HG02884 (cell line): ENCODE measurements at regions not wholly inside any gene's neighbourhood (a gene's known extent, or its start where the extent isn't known, plus 50 kb on each side); places are given as distances from the start of the nearest gene placed in this dataset.

Experiments
- ATAC-seq: cut with Tn5 transposase; IDR thresholded peaks from one replicate; pipeline ENCODE4 v1.9.1; 2021; ENCODE audit warnings: mild to moderate bottlenecking, moderate library complexity; ENCODE audit not compliant: unreplicated experiment

- no peak for ATAC-seq
Observed at GRCh38 chr20:57047281-57048026, 219.0 kb downstream of the BMP7 start.

DNA sequence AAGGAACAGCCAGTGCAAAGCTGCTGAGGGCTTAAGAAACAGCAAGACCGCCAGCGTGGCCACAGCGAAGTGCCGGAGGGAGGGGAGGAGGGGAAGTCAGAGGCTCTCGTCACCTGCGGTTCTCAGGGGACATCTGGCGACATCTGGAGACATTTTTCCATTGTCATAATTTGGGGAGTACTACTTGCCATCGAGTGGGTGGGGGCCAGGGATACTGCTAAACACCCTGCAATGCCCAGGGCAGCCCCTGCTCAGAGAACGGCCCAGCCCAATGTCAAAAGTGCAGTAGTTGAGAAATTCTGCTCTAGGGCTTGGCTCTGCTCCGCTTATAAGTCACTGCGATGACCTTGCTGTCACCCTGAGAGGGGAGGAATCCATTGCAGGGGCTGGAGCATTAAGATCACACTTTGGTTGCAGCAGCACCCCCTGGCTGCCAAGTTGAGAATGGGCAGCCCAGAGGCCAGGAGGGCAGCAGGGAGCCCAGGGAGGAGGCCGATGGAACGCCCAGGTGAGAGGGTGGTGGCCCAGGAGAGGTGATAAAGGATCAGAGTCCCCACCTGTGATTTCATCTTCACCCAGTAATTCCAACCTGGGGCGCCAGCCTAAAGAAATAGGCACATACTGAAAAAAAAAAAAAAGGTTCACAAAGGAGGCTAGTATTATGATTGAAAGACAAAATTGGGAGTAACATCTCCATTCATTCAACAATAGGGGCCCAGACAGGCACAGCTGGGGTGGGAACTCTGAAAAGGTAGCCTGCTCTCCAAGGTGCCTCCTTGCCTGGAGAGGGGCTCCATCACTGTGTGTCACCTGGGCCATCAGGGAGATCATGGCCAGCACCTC lies 218.2 kb downstream of the BMP7 start:
- ATAC-seq = no peak

GRCh38 chr20:57049296-57049695 lies 217.1 kb downstream of the BMP7 start:
- ATAC-seq = no peak

- ATAC-seq = no peak
Observed at GRCh38 chr20:57051096-57051495, 215.3 kb downstream of the BMP7 start.

DNA sequence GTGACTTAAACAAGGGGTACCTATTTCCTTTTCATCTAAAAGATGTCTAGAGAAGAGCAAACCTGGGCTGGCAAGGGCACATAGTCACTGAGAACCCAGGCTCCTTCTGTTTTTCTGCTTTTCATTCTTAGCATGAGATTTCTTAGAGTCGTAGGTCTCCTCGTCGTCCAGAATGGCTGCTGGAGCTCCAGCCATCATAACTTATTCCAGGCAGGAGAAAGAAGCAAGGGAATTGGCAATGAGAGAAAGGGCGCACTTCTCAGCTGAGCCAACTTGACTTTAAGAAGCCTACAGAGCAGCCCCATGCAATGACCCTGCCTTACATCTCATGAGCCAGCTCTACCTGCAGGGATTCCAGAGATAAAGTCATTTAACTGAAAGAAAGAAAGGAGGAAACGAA lies 213.4 kb downstream of the BMP7 start:
- ATAC-seq = no peak

DNA sequence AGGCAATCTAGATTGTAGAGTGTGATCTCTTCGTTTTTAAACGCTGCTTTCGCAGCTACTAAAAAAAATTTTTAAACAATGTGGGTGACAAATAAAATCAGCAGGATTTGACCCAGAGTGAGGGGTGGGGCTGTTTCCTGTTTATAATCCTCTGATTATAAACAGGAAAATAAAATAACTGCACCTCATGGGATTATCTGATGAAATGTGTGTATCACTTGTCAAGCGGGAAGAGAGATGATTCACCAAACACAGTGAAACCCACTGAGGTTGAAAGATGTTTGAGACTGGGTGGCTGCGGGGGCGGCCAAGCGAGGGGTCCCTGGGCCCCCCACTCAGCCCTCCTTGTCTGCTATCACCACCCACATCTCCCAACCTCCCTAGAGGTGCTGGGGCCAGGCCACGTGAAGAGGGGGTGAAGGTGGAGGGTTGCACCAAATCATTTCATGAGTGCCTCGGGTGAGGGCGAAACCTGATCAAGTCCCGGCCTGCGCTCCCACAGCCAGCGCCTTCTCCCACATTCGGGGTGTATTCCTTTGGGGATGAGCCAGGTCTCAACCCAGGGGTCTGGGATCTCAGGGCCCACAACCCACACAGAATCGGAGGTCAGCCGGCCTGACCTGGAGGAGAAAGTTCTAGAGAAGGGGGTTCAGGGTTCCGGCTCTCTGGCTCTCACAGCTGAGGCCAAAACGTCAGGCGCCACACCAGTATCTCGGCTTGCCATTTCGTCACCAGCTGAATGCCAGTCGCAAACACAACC lies 212.5 kb downstream of the BMP7 start:
- no peak for ATAC-seq

DNA sequence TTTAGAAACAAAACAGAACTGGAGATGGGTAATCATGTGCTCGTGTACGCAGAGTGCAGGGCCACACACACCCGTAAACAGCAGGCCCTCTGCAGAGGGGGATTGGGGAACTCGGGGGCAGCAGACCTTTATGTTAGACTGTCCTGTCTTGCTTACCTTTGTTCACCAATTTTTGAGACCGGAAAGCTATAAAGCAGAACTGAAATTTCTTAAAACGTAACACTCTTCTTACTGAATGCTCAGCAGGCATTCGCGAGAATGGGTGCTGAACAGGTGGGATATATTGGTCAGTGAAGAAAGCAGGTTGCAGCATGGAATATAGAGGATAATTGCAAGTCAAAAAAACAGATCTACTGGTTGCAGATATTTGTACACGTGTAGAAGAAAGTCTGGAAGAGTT lies 211.1 kb downstream of the BMP7 start:
- no peak for ATAC-seq

DNA sequence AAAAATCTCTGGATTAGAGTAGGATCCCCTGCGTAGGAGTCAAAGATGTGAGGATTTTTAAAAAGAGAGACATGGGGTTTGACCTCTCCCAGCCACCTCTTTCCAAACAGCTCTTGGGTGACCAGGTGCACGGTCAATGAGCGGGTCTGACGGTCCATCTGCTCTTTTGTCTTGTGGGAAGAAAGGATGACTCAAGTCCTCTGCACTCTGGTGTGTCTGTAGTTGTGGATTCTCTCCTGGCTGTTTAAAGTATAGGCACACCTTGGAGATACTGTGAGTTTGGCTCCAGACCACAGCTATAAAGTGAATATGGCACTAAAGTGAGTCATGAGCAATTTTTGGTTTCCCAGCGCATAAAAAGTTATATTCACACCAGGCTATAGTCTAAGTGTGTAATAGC lies 209.8 kb downstream of the BMP7 start:
- no peak for ATAC-seq

DNA sequence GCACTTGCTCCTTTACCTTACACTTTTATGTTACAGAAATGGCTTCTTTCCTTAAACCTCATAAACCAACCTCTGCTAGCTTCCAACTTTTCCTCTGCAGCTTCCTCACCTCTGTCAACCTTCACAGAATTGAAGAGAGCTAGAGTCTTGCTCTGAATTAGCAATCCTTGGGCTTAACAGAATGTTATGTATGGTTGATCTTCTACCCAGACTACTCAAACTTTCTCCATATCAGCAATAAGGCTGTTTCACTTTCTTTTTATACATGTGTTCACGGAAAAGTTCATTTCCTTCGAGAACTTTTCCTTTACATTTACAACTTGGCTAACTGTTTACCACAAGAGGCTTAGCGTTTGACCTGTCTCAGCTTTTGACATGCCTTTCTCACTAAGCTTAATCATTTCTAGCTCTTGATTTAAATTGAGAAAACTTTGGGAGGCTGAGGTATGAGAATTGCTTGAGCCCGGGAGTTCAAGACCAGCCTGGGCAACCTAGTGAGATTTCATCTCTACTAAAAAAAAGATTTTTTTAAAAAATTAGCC lies 207.3 kb downstream of the BMP7 start:
- ATAC-seq = no peak

DNA sequence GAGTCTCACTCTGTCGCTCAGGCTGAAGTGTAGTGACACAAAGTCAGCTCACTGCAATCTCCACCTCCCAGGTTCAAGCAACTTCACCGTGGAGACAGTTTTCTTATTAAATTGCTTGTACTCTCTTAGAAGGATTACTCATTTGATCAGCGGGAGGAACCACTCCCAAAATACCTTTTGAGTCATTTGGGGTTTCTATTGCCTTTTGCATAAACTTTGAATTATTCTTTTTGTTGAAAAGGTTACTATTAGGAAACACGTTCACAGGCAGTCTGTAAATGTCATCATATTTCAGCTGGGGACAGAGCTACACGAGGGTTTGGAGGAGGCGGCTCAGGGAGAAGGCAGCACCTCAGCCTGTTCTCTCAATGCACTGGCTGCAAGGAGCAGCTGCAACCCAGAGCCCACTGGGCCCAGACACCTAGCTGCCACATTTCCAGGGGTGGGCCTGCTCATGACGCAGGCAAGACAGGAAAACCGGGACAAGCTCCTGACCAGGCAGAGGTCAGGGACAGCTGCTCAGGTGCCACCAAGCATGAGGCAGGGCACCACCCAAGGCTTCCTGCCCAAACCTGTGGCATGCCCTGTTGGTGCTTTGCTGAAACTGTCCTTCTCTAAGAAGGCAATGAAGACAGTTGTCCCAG lies 205.9 kb downstream of the BMP7 start:
- no peak for ATAC-seq

DNA sequence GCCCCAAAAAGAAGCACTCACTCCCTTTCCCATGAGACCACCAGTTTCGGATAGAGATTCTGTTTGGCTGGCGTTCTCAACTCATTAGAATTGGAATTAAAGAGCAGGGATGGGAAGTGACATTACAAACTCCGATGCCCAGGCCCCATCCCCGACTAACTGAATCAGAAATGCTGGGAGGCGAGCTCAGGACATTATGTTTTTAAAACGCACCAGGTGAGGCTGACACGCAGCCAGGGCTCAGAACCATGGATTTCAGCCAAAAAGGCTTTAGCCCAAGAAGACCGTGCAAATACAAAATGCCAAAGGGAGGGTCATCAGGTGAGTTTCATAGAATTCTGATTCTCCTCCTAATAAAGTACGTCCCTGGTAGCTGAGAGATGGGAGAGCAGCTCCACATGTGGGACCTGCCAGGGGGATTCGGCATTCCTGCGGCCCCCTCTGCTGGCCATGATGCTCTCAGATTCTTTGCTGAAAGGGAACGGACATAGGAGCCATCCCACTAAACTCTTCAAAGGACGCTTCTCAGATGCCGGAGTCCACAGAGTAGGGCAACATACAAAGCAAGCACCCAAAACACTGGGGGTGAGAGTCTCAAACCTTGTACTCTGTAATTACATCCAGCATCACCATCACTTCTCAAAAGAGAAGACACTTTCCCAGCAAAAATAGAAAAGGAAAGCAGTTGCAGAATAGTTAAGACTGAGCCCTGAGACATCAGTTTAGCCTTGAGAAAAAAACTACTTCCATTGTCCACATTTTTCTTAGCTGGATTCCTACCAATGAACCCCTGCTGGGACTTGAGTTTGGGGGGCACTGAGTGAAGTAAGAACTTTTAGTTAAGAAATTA lies 205.2 kb downstream of the BMP7 start:
- ATAC-seq = no peak

DNA sequence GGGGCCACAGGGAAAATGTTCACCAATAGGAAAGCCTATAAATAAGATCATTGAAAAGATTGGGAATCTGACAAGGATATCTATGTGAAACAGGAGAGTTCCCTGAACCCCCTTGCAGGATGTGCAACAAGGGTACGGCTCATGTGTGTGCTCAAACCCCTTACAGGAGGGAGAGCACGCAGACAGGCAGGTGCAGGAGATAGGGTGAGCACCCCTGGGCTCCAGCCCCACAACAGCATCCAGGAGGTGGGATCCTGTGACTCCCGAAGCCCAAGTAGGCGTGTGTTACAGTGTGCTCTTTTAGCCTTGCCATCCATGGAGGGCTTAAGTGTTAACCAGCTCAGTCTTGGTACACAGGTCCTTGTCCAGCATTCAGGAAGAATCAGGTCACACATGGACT lies 204.2 kb downstream of the BMP7 start:
- no peak for ATAC-seq

GRCh38 chr20:57062696-57063270 lies 203.7 kb downstream of the BMP7 start:
- no peak for ATAC-seq

DNA sequence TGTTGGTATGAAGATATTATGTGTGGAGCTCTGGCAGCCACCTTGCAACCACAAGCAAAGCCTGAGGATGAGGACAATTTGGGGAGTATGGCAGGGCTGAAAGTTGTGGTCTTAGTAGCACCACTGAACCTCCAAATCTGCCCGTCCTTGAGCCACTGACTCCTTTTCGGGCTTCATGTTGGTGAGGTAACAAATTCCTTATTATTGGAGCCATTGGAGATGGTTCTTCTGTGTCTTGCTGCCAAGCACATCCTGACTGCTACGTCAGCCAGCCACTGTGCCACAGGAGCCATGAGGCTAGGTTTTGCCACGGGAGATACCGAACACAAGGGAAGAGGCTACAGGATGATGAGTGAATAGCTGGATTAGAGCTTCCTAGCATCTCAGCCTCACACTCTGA lies 201.6 kb downstream of the BMP7 start:
- ATAC-seq = no peak

DNA sequence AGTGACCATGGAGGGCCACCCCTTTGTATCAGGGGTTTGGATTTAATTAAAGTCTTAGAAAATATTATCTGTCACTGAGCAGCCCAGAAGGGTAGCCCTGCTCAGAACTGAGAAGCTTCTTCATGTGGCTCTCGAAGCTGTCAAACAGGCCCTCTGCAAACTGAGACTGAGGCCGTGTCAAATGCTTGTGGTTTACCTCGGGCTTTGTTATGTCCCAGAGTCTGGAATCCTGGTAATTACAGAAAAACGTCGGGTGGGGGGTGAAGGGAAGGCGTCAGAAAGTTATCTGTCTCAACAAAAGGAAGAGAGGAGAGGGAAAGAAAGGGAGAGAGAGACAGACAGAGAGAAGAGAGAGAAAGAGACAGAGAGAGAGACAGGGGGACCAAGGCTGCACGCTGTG lies 200.8 kb downstream of the BMP7 start:
- ATAC-seq = no peak

DNA sequence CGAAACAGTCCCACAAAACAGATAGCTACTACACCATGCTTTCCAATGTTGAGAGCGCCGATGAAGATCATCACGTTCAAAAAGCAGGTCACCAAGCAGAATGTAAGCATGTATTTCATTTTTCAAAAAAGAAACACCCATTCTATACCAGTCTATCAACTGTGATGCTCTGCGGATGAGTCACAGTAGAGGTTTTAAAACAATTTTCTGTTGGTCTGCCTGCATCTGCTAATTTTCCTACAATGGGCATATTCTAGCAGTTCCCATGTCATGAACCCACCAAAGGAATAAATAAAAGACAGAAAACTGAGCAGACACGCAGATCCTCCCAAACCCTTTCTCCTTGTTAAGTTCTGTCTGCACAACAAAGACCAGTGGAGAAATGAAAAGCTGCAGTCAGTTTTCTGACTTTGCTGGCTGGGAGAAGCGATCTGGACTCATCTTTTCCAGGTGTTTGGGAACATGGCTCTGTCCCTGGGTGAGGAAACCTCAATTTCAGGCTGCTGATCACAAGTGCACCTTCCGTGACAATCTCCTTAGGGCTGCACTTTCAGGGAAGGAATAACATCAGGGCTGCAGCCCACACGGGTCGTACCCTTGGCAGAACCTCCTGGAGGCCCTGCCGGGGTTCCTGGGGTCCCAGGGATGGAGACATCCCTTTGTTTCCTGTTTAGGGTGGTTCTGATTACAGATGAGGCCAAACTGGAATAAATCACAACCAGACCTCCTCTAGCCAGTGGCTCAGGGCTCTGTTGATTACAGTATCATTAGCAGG lies 200.1 kb downstream of the BMP7 start:
- ATAC-seq = no peak

DNA sequence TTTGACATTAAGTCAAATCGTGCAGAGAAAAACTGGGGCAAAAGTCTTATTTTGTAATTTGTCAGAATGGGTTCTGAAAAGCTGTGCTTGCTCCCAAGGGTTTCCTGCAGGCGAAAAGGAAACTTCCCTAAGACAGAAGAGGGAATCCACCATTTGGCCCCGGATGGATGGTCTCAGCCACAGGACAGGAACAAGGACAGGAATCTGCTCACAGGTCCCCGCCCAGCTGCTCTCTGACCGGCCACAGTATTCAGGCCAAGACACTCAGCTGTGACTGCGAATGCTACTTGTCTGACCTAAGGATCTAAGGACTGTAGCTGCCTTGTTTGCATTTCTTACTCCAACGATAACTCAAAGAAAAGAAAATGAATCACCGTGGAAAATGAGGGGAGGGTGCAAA lies 197.0 kb downstream of the BMP7 start:
- ATAC-seq = no peak

DNA sequence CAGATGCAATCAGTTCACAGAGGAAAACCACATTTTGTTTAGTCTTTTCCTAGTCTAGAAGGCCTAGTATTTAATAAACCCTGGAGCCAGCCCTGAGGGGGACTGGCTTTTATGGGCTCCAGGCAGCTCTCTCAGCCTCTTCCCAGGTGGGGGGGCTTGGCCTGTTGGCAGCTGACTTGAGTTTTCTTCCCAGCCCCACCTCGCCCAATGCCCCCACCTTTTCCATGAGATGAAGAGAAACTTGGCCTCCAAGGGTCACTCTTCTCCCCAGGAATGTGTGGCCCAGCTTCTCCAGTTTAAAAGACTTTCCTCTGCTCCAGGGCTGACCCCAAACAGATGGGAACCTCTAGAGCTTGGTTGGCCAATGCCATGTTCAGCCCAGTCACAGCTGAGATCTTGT lies 196.1 kb downstream of the BMP7 start:
- no peak for ATAC-seq

DNA sequence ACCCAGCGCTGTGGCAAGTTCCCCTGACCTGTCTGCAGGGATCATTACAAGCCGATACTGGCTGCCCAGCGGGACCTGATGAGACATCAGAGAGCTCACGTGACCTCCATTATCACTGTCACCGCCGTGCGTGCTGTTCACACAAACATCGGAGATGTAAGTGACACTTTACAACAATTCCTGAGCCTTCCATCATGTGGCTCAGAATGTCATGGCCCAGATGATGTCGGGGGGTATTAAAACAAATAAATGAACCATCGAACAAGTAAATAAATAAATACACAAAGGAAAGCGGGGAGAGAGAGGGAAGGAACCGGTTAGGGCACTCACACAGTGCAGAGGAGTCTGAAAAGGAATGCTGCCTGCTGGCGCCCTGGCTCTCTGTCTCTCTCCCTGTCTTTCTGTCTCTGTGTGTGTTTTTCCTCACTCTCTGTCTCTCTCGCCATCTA lies 195.1 kb downstream of the BMP7 start:
- ATAC-seq = no peak
